Body of pancreas (tissue), 4 donors: ENCODE measurements at regions not wholly inside any gene's neighbourhood (a gene's known extent, or its start where the extent isn't known, plus 50 kb on each side); places are given as distances from the start of the nearest gene placed in this dataset.

Experiments used
- ATAC-seq: fragments of 150-250 bp; one replicate; pipeline ENCODE4 v1.9.1; 2016
- DNase-seq, 4 donors: peaks; one replicate each; pipeline ENCODE4 v3.0.0-alpha.2; 2019
- H3K27ac ChIP-seq, 4 donors: fragments of 200-600 bp; sonication (generic); 1 replicate in 3 of 4; 2 replicates in 1 of 4; pipeline versions ENCODE4 v1.5.1 to v1.6.1; 2016 to 2019; ENCODE audit warnings: mild to moderate bottlenecking in 1 of 4, mixed read lengths in 1 of 4, moderate library complexity in 1 of 4
- H3K27me3 ChIP-seq, 2 donors: fragments of 200-600 bp; sonication (generic); one replicate each; pipeline ENCODE4 v1.6.0; 2016; ENCODE audit warnings: mild to moderate bottlenecking in 1 of 2
- H3K36me3 ChIP-seq, 2 donors: fragments of 200-600 bp; sonication (generic); replicated peaks in 1 of 2; 2 replicates each; pipeline ENCODE4 v1.5.1; 2016; ENCODE audit warnings: low read depth in 2 of 2; ENCODE audit not compliant: insufficient read depth in 1 of 2
- H3K4me1 ChIP-seq: fragments of 200-600 bp; sonication (generic); one replicate; pipeline ENCODE4 v1.6.0; 2016
- H3K4me3 ChIP-seq, 2 donors: fragments of 200-600 bp; sonication (generic); 1 replicate in 1 of 2; 2 replicates in 1 of 2; pipeline ENCODE4 v1.5.1; 2016 to 2019
- H3K9me3 ChIP-seq, 3 donors: fragments of 200-600 bp; sonication (generic); 1 replicate in 2 of 3; 2 replicates in 1 of 3; pipeline ENCODE4 v1.5.1; 2016
- CTCF ChIP-seq, 7 experiments: fragments of 450-650 bp in 4 of 7; fragments of 200-600 bp in 3 of 7; sonication (generic) in 3 of 7; IDR thresholded peaks; one replicate each; pipeline ENCODE4 v1.5.1; 2016 to 2019; ENCODE audit warnings: antibody characterized with exemption in 7 of 7
- POLR2A ChIP-seq, 3 donors: fragments of 450-650 bp; IDR thresholded peaks; one replicate each; pipeline ENCODE4 v1.6.1; 2016; ENCODE audit warnings: antibody characterized with exemption in 3 of 3, mild to moderate bottlenecking in 2 of 3
- WGBS, 2 donors: methylation state at CpG; one replicate each; pipeline ENCODE4 v1.1.5; 2017; 5-methylcytosine and 5-hydroxymethylcytosine counted together
- intact Hi-C: fragments of 100-400 bp; cut with DNase I; formaldehyde crosslinking; loops from one replicate; pipeline ENCODE4 v1.15.1; 2023

- H3K4me3 ChIP-seq, result no peak overlapping the region
- no peak overlapping the region for H3K27ac ChIP-seq
- WGBS, 2 donors, result 32 to 41% methylated on average over 1 of the region's 1 CpG
- no peaks in the 10 kb centered on the region for H3K36me3 ChIP-seq
- H3K9me3 ChIP-seq, result no peaks in the 10 kb centered on the region
- DNase-seq (no peak), ATAC-seq (no peak)
- no peaks in the 10 kb centered on the region for H3K4me1 ChIP-seq
- no peaks in the 10 kb centered on the region for H3K27me3 ChIP-seq
- intact Hi-C loops, result no loop called here
- TF ChIP-seq CTCF (IDR thresholded peaks at IDR 0.05) (no peak), POLR2A (IDR thresholded peaks at IDR 0.05) (no peak)
These were observed 475.4 kb downstream of the IGSF11 start for GRCh38 chr3:118559286-118559685.

GRCh38 chr3:118564800-118565199 is 469.8 kb downstream of the IGSF11 start:
- TF ChIP-seq POLR2A (IDR thresholded peaks at IDR 0.05), result no peak
- Histone ChIP-seq H3K4me1 (no peaks in the 10 kb centered on the region), H3K9me3 (no peaks in the 10 kb centered on the region), H3K36me3 (no peaks in the 10 kb centered on the region), H3K27ac (no peak overlapping the region), H3K27me3 (no peaks in the 10 kb centered on the region), H3K4me3 (no peak overlapping the region)
- intact Hi-C loops, result no loop called here
- DNase-seq (no peak), ATAC-seq (no peak)

GRCh38 chr3:118573912-118574311 is 460.7 kb downstream of the IGSF11 start:
- TF ChIP-seq POLR2A (IDR thresholded peaks at IDR 0.05) (no peak), CTCF (IDR thresholded peaks at IDR 0.05) (no peak)
- no peak for ATAC-seq
- H3K9me3 ChIP-seq, result no peaks in the 10 kb centered on the region
- H3K27ac ChIP-seq, result no peak overlapping the region
- no peak for DNase-seq
- no peak overlapping the region for H3K4me3 ChIP-seq
- no peaks in the 10 kb centered on the region for H3K36me3 ChIP-seq
- no peaks in the 10 kb centered on the region for H3K27me3 ChIP-seq
- intact Hi-C loops, result no loop called here
- H3K4me1 ChIP-seq, result no peaks in the 10 kb centered on the region
- 29 to 34% methylated on average over 2 of the region's 2 CpGs for WGBS, 2 donors

GRCh38 chr3:118577055-118577777 is 457.4 kb downstream of the IGSF11 start:
- H3K9me3 ChIP-seq, result no peaks in the 10 kb centered on the region
- DNase-seq, result no peak
- intact Hi-C loops, result no loop called here
- no peak overlapping the region for H3K4me3 ChIP-seq
- TF ChIP-seq CTCF (IDR thresholded peaks at IDR 0.05) (no peak), POLR2A (IDR thresholded peaks at IDR 0.05) (no peak)
- 45 to 50% methylated on average over 3 of the region's 3 CpGs for WGBS, 2 donors
- no peaks in the 10 kb centered on the region for H3K27me3 ChIP-seq
- H3K27ac ChIP-seq, result no peak overlapping the region
- no peak for ATAC-seq
- no peaks in the 10 kb centered on the region for H3K4me1 ChIP-seq
- no peaks in the 10 kb centered on the region for H3K36me3 ChIP-seq

- H3K27ac ChIP-seq, result no peak overlapping the region
- DNase-seq (no peak), ATAC-seq (no peak)
- intact Hi-C loops, result no loop called here
- H3K4me1 ChIP-seq, result no peaks in the 10 kb centered on the region
- 60 to 70% methylated on average over 6 of the region's 6 CpGs for WGBS, 2 donors
- no peaks in the 10 kb centered on the region for H3K27me3 ChIP-seq
- TF ChIP-seq POLR2A (IDR thresholded peaks at IDR 0.05) (no peak), CTCF (IDR thresholded peaks at IDR 0.05) (no peak)
- H3K9me3 ChIP-seq, result no peaks in the 10 kb centered on the region
- no peak overlapping the region for H3K4me3 ChIP-seq
- H3K36me3 ChIP-seq, result no peaks in the 10 kb centered on the region
These were observed 456.1 kb downstream of the IGSF11 start for GRCh38 chr3:118578559-118578958.
